GM19463 (cell line): ENCODE measurements at regions not wholly inside any gene's neighbourhood (a gene's known extent, or its start where the extent isn't known, plus 50 kb on each side); places are given as distances from the start of the nearest gene placed in this dataset.

ENCODE experiments used
- ATAC-seq: cut with Tn5 transposase; IDR thresholded peaks from one replicate; pipeline ENCODE4 v1.9.1; 2021; ENCODE audit warnings: mild to moderate bottlenecking, moderate library complexity; ENCODE audit not compliant: unreplicated experiment

- ATAC-seq = no peak
Measured at GRCh38 chr15:98582900-98583554, 65.3 kb upstream of the IGF1R start.

GRCh38 chr15:98583771-98584430, 64.4 kb upstream of the IGF1R start:
- ATAC-seq = no peak

- no peak for ATAC-seq
Measured at GRCh38 chr15:98586066-98586465, 62.3 kb upstream of the IGF1R start.

- ATAC-seq = no peak
Measured at GRCh38 chr15:98592136-98592535, 56.2 kb upstream of the IGF1R start.

- ATAC-seq = no peak
Measured at GRCh38 chr15:98596131-98596530, 52.2 kb upstream of the IGF1R start.

- ATAC-seq = no peak
Measured at GRCh38 chr15:98596885-98597392, 51.4 kb upstream of the IGF1R start.

GRCh38 chr15:98597666-98598065, 50.7 kb upstream of the IGF1R start:
- no peak for ATAC-seq
